ENCODE measurements at regions not wholly inside any gene's neighbourhood (a gene's known extent, or its start where the extent isn't known, plus 50 kb on each side); places are given as distances from the start of the nearest gene placed in this dataset.
"Not testable (repeated sequence)": the region's sequence is repeated elsewhere in the genome, so short reads cannot be mapped to it uniquely, and the experiment has no call there.

DNA sequence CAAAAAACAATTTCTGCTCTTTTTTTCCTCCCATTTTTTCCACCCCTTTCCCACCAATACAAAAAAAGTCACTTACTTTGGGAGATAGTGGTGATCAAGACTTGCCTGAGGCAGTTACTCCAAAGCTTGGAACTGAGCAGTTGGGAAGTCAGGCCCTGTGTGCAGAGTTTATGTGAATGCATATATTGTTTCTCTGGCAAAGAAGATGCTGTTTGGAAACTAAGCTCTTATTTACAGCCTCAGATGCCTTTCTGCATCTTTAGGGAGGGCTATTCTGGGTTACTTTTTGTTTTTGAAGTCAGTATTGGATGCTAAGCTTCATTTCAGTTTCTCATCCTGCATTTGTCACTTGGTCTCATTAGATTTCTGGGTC lies 136.3 kb downstream of the ZNF330 start:
- TF ChIP-seq POLR2A (IDR thresholded peaks at IDR 0.05; ENCODE audit: low read depth, low read length) = no peak
- FAIRE-seq = no peak
- no peak for DNase-seq (ENCODE audit: insufficient read length, low spot score)

DNA sequence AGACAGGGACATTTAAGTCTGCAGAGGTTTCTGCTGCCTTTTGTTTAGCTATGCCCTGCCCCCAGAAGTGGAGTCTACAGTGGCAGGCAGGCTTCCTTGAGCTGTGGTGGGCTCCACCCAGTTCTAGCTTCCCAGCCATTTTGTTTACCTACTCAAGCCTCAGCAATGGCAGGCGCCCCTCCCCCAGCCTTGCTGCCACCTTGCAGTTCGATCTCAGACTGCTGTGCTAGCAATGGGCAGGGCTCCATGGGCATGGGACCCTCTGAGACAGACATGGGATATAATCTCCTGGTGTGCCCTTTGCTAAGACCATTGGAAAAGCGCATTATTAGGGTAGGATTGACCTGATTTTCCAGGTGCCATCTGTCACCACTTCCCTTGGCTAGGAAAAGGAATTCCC lies 147.5 kb downstream of the ZNF330 start:
- FAIRE-seq; DNase-seq (ENCODE audit: insufficient read length, low spot score): not testable (repeated sequence)

- no peak for TF ChIP-seq POLR2A (IDR thresholded peaks at IDR 0.05; ENCODE audit: low read depth, low read length)
- DNase-seq (ENCODE audit: insufficient read length, low spot score) = no peak
- FAIRE-seq = no peak
Observed at GRCh38 chr4:141371206-141371605, 150.5 kb downstream of the ZNF330 start.

DNA sequence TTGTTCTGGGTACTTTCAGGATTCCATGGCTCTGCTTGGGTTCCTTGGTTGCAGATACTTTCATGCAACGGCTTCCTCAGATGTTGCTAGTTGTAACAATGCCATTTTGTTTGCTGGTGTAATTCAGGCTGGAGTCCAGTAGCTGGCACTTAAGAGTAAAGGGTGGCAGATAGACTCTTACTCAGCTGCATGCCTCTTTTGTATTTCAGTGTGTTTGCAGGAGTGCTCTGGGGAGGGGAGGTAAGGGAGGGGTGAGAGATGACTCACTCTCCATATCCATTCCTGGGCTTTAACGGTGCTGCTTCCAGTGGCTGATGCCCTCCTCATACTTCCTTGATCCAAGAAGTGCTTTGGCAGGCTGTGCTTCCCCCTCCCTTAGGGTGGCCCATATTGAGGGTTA lies 155.2 kb downstream of the ZNF330 start:
- FAIRE-seq (peak; percentile 92), DNase-seq (ENCODE audit: insufficient read length, low spot score) (peak; percentile 63)
- TF ChIP-seq POLR2A (IDR thresholded peaks at IDR 0.05; ENCODE audit: low read depth, low read length) = no peak

DNA sequence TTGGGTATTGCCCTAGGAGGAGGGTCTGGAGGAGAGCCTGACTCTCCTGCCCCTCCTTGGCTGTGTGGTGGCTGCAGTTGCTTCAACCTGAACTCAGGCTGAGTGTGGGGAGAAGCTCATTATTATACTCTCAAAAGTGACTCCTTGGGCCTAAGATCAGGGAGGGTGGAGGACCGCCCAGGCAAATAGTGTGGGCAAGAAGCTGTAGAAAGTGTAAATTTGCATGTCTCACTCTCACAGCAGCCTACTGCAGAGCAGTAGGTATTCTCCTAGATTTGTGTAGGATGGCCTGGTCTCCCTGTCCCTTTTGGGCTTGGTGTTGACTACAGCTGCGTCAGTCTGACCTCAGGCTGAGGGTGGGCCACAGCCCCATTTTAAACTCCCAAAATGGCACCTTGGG lies 156.1 kb downstream of the ZNF330 start:
- TF ChIP-seq POLR2A (IDR thresholded peaks at IDR 0.05; ENCODE audit: low read depth, low read length) = no peak
- DNase-seq (ENCODE audit: insufficient read length, low spot score) (no peak), FAIRE-seq (no peak)

GRCh38 chr4:141387299-141387698 lies 166.6 kb downstream of the ZNF330 start:
- no peak for FAIRE-seq
- no peak for DNase-seq (ENCODE audit: insufficient read length, low spot score)
- TF ChIP-seq POLR2A (IDR thresholded peaks at IDR 0.05; ENCODE audit: low read depth, low read length) = no peak

GRCh38 chr4:141388481-141388880 lies 167.8 kb downstream of the ZNF330 start:
- no peak for TF ChIP-seq POLR2A (IDR thresholded peaks at IDR 0.05; ENCODE audit: low read depth, low read length)
- DNase-seq (ENCODE audit: insufficient read length, low spot score) = no peak
- FAIRE-seq = no peak

GRCh38 chr4:141389649-141390048 lies 169.0 kb downstream of the ZNF330 start:
- FAIRE-seq = no peak
- no peak for TF ChIP-seq POLR2A (IDR thresholded peaks at IDR 0.05; ENCODE audit: low read depth, low read length)
- DNase-seq (ENCODE audit: insufficient read length, low spot score) = no peak

- TF ChIP-seq POLR2A (IDR thresholded peaks at IDR 0.05; ENCODE audit: low read depth, low read length) = no peak
Observed at GRCh38 chr4:141390571-141390970, 169.9 kb downstream of the ZNF330 start.

GRCh38 chr4:141391293-141391692 lies 170.6 kb downstream of the ZNF330 start:
- no peak for TF ChIP-seq POLR2A (IDR thresholded peaks at IDR 0.05; ENCODE audit: low read depth, low read length)
- DNase-seq (ENCODE audit: insufficient read length, low spot score) = no peak

More at GRCh38 chr4:141390571-141390970, 169.9 kb downstream of the ZNF330 start:
- no peak for DNase-seq (ENCODE audit: insufficient read length, low spot score)
- FAIRE-seq = no peak

DNA sequence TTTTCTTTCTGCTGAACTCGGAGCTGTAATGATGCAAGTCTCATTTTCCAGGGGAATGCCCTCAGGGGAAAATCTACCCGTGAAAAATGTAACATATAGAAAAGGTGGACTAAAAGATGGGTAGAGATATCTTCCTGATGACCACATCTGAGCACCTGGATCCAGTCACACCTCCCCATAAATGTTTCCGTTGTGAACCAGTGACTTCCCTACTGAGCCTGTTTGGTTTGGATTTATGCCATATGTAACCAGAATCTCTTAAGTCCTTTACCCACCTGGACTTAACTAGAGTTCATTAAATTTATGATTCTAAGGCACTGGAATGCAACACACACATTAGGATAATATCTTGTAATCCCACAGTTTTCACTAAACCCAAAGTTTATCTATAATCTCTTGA lies 171.1 kb downstream of the ZNF330 start:
- DNase-seq (ENCODE audit: insufficient read length, low spot score) (no peak), FAIRE-seq (no peak)
- TF ChIP-seq POLR2A (IDR thresholded peaks at IDR 0.05; ENCODE audit: low read depth, low read length) = no peak

More at GRCh38 chr4:141391293-141391692, 170.6 kb downstream of the ZNF330 start:
- no peak for FAIRE-seq

- TF ChIP-seq POLR2A (IDR thresholded peaks at IDR 0.05; ENCODE audit: low read depth, low read length) = no peak
- no peak for DNase-seq (ENCODE audit: insufficient read length, low spot score)
- no peak for FAIRE-seq
Observed at GRCh38 chr4:141395246-141395830, 174.6 kb downstream of the ZNF330 start.

GRCh38 chr4:141395919-141396318 lies 175.2 kb downstream of the ZNF330 start:
- DNase-seq (ENCODE audit: insufficient read length, low spot score) (no peak), FAIRE-seq (no peak)
- TF ChIP-seq POLR2A (IDR thresholded peaks at IDR 0.05; ENCODE audit: low read depth, low read length) = no peak

DNA sequence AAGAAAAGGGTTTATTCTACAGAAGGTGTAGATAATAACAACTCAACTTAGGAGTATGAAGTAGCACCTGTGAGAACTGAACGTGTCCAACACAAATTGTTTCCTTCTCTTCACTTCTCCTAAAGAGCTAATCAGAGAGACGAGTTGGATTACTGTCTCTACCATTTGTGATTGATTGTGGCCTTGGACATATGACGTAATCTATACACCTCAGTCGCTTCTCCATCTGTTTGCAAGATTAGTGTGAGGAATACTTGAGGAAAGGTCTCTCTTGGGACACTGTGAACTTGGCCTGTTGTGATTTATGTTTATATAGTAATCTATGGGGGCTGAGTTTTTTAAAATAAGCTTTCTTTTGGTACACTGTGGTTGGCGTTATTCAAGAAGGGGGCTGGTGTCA lies 182.0 kb downstream of the ZNF330 start:
- no peak for TF ChIP-seq POLR2A (IDR thresholded peaks at IDR 0.05; ENCODE audit: low read depth, low read length)
- FAIRE-seq (no peak), DNase-seq (ENCODE audit: insufficient read length, low spot score) (no peak)

- DNase-seq (ENCODE audit: insufficient read length, low spot score) (no peak), FAIRE-seq (no peak)
- no peak for TF ChIP-seq POLR2A (IDR thresholded peaks at IDR 0.05; ENCODE audit: low read depth, low read length)
Observed at GRCh38 chr4:141403782-141404181, 183.1 kb downstream of the ZNF330 start.

- no peak for FAIRE-seq
- no peak for DNase-seq (ENCODE audit: insufficient read length, low spot score)
- TF ChIP-seq POLR2A (IDR thresholded peaks at IDR 0.05; ENCODE audit: low read depth, low read length) = no peak
Observed at GRCh38 chr4:141406237-141406636, 185.5 kb downstream of the ZNF330 start.
